Upper lobe of left lung (tissue), 6 donors: ENCODE measurements at regions not wholly inside any gene's neighbourhood (a gene's known extent, or its start where the extent isn't known, plus 50 kb on each side); places are given as distances from the start of the nearest gene placed in this dataset.
"Not testable (repeated sequence)": the region's sequence is repeated elsewhere in the genome, so short reads cannot be mapped to it uniquely, and the experiment has no call there.

Experiments
- ATAC-seq, 2 donors: fragments of 200-7000 bp; cut with Tn5 transposase; one replicate each; pipeline ENCODE4 v1.9.1; 2022; ENCODE audit warnings: mild to moderate bottlenecking in 2 of 2, moderate library complexity in 2 of 2; ENCODE audit not compliant: low FRiP score in 2 of 2
- DNase-seq, 2 donors: peaks; one replicate each; pipeline ENCODE4 v3.0.0-alpha.2; 2019 to 2020
- H3K27ac ChIP-seq, 4 donors: fragments of 200-600 bp; sonication (generic); one replicate each; pipeline ENCODE4 v1.5.1; 2016 to 2019
- H3K27me3 ChIP-seq, 4 donors: fragments of 200-600 bp; sonication (generic); one replicate each; pipeline ENCODE4 v1.5.1; 2017 to 2019
- H3K36me3 ChIP-seq, 4 donors: fragments of 200-600 bp; sonication (generic); one replicate each; pipeline ENCODE4 v1.5.1; 2016 to 2019
- H3K4me1 ChIP-seq, 4 donors: fragments of 200-600 bp; sonication (generic); one replicate each; pipeline ENCODE4 v1.5.1; 2018 to 2019
- H3K4me3 ChIP-seq, 4 donors: fragments of 200-600 bp; sonication (generic); one replicate each; pipeline ENCODE4 v1.5.1; 2017 to 2019; ENCODE audit warnings: mild to moderate bottlenecking in 2 of 4, moderate library complexity in 1 of 4
- H3K9me3 ChIP-seq, 4 donors: fragments of 200-600 bp; sonication (generic); one replicate each; pipeline ENCODE4 v1.5.1; 2018 to 2019
- EP300 ChIP-seq, 4 donors: sonication (generic); formaldehyde crosslinking; IDR thresholded peaks; one replicate each; pipeline ENCODE4 v1.5.1; 2017; ENCODE audit warnings: antibody characterized with exemption in 4 of 4, control low read depth in 2 of 4
- POLR2A ChIP-seq, 4 donors: fragments of 450-650 bp; IDR thresholded peaks; one replicate each; pipeline ENCODE4 v1.5.1; 2016 to 2017; ENCODE audit warnings: antibody characterized with exemption in 4 of 4, mild to moderate bottlenecking in 2 of 4
- POLR2AphosphoS5 ChIP-seq, 2 donors: sonication (generic); formaldehyde crosslinking; IDR thresholded peaks; one replicate each; pipeline ENCODE4 v1.5.1; 2017; ENCODE audit warnings: antibody characterized with exemption in 2 of 2
- WGBS, 2 donors: methylation state at CpG; one replicate each; pipeline ENCODE4 v1.1.5; 2017 to 2018; 5-methylcytosine and 5-hydroxymethylcytosine counted together
- TF ChIP-seq, protein P1 (sequence below), 6 experiments: fragments of 450-650 bp in 4 of 6; fragments of 200-600 bp in 2 of 6; sonication (generic) in 2 of 6; IDR thresholded peaks; one replicate each; pipeline ENCODE4 v1.5.1; 2016 to 2019; ENCODE audit warnings: antibody characterized with exemption in 6 of 6
- donor health status: DM: no; HTN: no; CAD: no; lungs with moderate emphysema.
- donor health status: DM: no; HTN: yes; CAD: no; lungs with severe emphysema.

DNA sequence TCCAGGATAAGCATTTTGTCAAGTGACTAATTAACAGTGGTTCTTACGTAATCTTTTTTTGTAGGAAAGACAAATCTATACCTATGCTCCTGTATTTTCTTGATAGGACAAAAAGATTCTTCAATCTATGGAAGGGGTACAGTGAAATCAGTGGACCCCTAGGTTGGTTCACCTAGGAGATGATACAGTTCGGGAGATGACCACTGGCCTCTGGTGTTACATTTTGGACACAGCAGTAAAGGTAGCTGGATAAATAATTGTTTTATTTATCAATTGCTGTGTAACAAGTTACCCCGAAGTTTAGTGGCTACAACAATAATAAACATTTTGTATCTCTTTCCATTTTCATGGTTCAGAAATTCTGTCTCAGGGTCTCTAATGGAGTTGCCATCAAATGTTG lies 288.2 kb upstream of the MAGI2 start:
- no peaks in the 10 kb centered on the region for H3K27me3 ChIP-seq
- 49 to 68% methylated on average over 3 of the region's 3 CpGs for WGBS, 2 donors
- ATAC-seq (no peak), DNase-seq (no peak)
- no peak overlapping the region for H3K27ac ChIP-seq
- H3K4me3 ChIP-seq: no peak overlapping the region
- TF ChIP-seq, protein P1, sequence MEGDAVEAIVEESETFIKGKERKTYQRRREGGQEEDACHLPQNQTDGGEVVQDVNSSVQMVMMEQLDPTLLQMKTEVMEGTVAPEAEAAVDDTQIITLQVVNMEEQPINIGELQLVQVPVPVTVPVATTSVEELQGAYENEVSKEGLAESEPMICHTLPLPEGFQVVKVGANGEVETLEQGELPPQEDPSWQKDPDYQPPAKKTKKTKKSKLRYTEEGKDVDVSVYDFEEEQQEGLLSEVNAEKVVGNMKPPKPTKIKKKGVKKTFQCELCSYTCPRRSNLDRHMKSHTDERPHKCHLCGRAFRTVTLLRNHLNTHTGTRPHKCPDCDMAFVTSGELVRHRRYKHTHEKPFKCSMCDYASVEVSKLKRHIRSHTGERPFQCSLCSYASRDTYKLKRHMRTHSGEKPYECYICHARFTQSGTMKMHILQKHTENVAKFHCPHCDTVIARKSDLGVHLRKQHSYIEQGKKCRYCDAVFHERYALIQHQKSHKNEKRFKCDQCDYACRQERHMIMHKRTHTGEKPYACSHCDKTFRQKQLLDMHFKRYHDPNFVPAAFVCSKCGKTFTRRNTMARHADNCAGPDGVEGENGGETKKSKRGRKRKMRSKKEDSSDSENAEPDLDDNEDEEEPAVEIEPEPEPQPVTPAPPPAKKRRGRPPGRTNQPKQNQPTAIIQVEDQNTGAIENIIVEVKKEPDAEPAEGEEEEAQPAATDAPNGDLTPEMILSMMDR (IDR thresholded peaks at IDR 0.05): peak in 1 of 6 experiments; percentile 11
- no peak for TF ChIP-seq POLR2A (IDR thresholded peaks at IDR 0.05)
- peaks cover 0 to 4% (median 0%) of the 10 kb centered on the region in 4 donors for H3K9me3 ChIP-seq
- no peaks in the 10 kb centered on the region for H3K4me1 ChIP-seq
- no peaks in the 10 kb centered on the region for H3K36me3 ChIP-seq

DNA sequence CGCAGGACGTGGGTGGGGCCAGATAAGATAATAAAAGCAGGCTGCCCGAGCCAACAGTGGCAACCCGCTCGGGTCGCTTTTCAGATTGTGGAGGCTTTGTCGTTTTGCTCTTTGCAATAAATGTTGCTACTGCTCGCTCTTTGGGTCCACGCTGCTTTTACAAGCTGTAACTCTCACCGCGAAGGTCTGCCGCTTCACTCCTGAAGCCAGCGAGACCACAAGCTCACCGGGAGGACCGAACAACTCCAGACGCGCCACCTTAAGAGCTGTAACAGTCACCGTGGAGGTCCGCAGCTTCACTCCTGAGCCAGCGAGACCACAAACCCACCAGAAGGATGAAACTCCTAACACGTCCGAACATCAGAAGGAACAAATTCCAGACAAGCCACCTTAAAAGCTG lies 286.6 kb upstream of the MAGI2 start:
- 94 to 97% methylated on average over 21 to 22 of the region's 22 CpGs for WGBS, 2 donors
- TF ChIP-seq EP300 (IDR thresholded peaks at IDR 0.05): no peak
- TF ChIP-seq POLR2A (IDR thresholded peaks at IDR 0.05): no peak
- TF ChIP-seq POLR2AphosphoS5 (IDR thresholded peaks at IDR 0.05): no peak
- TF ChIP-seq, protein P1 (IDR thresholded peaks at IDR 0.05): no peak
- H3K4me3 ChIP-seq: no peak overlapping the region

DNA sequence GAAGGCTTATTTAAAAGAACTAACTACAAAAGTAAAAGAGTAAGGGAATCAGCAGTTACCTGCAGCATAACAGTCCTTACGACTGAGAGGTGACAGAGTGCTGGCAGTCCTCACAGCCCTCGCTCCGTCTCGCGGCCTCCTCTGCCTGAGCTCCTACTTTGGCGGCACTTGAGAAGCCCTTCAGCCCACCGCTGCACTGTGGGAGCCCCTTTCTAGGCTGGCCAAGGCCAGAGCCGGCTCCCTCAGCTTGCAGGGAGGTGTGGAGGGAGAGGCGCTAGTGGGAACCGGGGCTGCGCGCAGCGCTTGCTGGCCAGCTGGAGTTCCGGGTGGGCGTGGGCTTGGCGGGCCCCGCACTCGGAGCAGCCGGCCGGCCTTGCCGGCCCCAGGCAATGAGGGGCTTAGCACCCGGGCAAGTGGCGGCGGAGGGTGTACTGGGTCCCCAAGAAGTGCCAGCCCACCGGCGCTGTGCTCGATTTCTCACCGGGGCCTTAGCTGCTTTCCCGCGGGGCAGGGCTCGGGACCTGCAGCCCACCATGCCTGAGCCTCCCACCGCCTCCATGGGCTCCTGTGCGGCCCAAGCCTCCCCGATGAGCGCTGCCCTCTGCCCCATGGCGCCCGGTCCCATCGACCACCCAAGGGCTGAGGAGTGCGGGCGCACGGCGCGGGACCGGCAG lies 285.7 kb upstream of the MAGI2 start:
- not testable (repeated sequence) for H3K27me3 ChIP-seq, H3K27ac ChIP-seq, H3K4me1 ChIP-seq, ATAC-seq, H3K4me3 ChIP-seq, H3K9me3 ChIP-seq, H3K36me3 ChIP-seq
- 93 to 96% methylated on average over 15 to 25 of the region's 44 CpGs for WGBS, 2 donors
- peak in 1 of 2 donors; percentile 81 for DNase-seq

More for the DNA sequence above, 286.6 kb upstream of the MAGI2 start:
- Histone ChIP-seq H3K4me1 (no peaks in the 10 kb centered on the region), H3K36me3 (no peaks in the 10 kb centered on the region), H3K27ac (no peak overlapping the region), H3K27me3 (no peaks in the 10 kb centered on the region), H3K9me3 (peaks cover 0 to 4% (median 0%) of the 10 kb centered on the region in 4 donors)
- ATAC-seq (no peak), DNase-seq (peak in 1 of 2 donors; percentile 10)

DNA sequence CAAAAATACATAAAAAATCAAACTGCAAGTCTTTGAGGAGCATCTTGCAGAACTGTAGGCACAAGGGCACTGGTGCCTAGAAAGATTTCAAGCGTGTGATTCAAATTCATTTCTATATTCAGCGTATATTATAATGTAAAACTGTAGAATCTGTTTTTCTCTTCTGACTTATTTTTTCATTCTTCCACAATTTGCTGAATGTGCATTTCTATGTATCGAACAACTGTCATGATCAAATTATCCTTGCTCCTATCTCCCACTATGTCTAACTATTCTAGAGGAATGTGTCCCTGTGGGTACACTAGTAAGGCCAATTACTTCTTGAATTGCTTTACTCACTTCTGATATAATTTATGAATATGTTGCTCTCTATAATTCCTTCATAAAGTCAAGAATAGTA lies 283.0 kb upstream of the MAGI2 start:
- no peak for DNase-seq
- no peaks in the 10 kb centered on the region for H3K36me3 ChIP-seq
- no peak for ATAC-seq
- no peak overlapping the region for H3K4me3 ChIP-seq
- no peak overlapping the region for H3K27ac ChIP-seq
- H3K9me3 ChIP-seq: peaks cover 0 to 19% (median 6%) of the 10 kb centered on the region in 4 donors
- no peaks in the 10 kb centered on the region for H3K27me3 ChIP-seq
- no peaks in the 10 kb centered on the region for H3K4me1 ChIP-seq
- TF ChIP-seq, protein P1 (IDR thresholded peaks at IDR 0.05): no peak
- no peak for TF ChIP-seq POLR2A (IDR thresholded peaks at IDR 0.05)
- TF ChIP-seq EP300 (IDR thresholded peaks at IDR 0.05): no peak
- TF ChIP-seq POLR2AphosphoS5 (IDR thresholded peaks at IDR 0.05): no peak
- WGBS, 2 donors: 56 to 93% methylated on average over 3 of the region's 3 CpGs

DNA sequence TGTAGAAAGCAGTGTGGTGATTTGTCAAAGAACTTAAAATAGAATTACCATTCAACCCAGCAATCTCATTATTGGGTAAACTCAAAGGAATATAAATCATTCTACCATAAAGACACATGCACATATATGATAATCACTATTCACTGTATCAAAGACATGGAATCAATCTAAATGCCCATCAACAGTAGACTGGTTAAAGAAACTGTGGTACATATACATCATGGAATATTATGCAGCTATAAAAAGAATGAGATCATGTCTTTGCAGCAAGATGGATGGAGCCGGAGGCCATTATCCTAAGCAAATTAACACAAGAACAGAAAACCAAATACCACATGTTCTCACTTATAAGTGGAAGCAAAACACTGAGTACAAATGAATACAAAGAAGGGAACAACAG lies 281.5 kb upstream of the MAGI2 start:
- H3K36me3 ChIP-seq: no peaks in the 10 kb centered on the region
- no peak overlapping the region for H3K4me3 ChIP-seq
- peaks cover 0 to 19% (median 7%) of the 10 kb centered on the region in 4 donors for H3K9me3 ChIP-seq
- DNase-seq (no peak), ATAC-seq (no peak)
- 93 to 95% methylated on average over 1 of the region's 1 CpG for WGBS, 2 donors
- H3K27ac ChIP-seq: no peak overlapping the region
- H3K27me3 ChIP-seq: no peaks in the 10 kb centered on the region
- H3K4me1 ChIP-seq: no peaks in the 10 kb centered on the region
- TF ChIP-seq, protein P1 (IDR thresholded peaks at IDR 0.05): no peak
- TF ChIP-seq POLR2AphosphoS5 (IDR thresholded peaks at IDR 0.05) (no peak), EP300 (IDR thresholded peaks at IDR 0.05) (no peak), POLR2A (IDR thresholded peaks at IDR 0.05) (no peak)
